Ammon's horn (tissue), 1 donor: ENCODE measurements at regions not wholly inside any gene's neighbourhood (a gene's known extent, or its start where the extent isn't known, plus 50 kb on each side); places are given as distances from the start of the nearest gene placed in this dataset.

Experiments
- DNase-seq: peaks from one replicate; pipeline ENCODE4 v3.0.0-alpha.2; 2016; ENCODE audit warnings: low spot score

DNA sequence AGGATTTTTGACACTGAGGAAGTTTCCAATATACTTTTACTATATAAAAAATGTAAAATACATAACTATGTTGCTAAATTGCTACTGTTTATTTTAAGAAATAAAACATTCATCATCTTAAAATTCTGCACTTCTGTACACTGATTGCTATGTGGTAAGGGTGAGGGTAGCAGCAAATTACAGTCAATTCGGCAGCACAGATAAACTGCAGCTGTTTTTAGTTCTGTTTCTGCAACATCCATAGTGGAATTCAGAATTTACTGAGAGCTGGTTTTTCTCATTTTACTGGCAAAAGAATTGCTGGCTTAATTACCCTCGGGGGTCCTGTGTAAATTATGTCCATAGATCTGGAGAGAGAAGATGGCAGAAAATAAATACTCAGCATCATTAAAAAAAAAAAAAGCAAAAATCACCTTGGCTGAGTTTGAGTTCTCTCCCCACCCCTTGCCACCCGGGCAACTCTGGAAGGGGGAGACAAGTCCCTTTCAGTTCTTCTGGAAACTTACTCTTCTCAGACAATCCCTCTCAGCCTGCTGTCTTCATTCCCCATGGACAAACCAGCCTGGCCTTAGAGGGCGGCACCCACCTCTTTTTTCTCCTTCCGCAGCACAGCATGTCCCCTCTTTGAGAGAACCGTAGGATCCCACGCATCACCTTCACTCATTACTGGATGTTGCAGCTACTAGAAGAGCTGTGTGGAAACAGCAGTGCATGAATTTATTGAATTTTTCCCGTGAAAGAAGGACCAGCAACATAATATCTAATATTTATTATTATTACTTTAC, 501.1 kb upstream of the CELF2 start:
- DNase-seq, result no peak

DNA sequence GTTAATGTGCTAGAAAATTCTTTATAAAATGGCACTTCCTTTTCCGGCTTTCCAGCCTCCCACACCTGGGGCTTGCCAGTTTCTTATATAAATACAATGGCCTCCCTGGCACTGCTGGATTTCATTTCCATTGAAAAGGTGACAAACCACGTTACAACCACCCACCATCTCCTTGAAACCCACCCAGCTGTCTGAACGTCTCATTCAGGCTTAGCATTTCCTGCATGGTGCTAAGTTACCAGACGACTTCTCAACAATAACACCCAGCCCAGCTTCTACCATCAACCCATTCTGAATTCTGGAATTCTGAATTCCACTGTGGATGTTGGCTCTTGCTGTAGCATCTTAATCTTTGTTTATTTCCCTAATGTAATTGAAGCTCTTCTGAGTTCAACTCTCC, 499.8 kb upstream of the CELF2 start:
- DNase-seq, result no peak

DNA sequence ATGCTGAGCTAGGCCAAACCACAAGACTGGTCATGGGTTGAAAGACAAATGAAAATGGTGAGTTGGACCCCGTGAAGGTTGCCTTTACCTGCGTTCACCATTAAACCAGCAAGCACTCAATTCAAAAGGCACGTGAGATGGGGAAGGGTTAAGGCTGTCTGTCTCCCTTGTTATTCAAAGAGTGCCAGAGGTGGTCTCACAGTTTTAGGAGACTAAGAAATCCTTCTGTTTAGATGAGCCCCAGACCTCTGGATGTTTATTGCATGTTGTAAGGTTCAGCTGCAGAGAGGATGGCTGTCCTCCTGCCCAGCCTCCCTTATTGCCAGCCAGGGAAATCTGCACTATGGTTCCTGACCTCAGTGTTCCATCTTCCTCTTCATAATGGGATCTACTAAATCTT, 498.0 kb upstream of the CELF2 start:
- DNase-seq, result no peak

DNA sequence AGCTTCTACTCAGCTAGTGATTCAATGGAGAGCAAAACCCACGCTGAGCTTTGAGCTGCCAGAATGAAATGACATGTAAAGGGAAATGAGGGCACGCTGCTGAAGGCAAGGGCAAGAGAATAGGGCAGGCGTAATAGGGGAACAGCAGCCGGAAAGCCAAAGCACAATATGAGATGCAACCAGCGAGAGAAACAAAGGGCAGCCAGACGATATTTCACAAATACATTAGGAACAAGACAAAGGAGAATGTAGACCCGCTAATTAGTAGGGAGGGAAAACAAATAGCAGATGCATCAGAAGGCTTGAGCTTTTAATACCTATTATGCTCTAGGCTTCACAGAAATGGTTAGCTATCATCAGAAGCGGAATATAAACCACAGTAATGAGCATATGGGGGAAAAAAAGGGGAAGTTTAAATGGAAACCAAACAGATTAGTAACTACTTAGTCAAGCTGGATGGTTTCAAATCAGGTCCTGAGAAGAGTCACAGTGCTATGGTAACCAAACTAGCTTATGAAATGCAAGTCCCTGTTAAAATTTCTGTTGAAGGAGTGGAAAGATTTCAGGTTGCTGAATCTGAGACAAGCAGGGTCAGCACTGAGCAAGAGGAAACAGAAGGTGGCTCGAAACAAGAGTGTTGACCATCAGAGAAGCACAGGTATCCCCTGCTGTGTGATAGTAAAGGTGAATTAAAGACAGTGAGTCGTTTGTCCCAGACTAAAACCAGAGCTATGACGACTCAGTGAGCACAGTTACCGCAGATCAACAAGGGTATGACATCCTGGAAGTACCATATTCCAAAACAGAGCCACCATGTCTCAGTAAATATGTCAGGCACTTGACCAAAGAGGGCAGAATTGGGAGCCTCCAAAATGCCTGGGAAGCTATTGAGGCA, 496.9 kb upstream of the CELF2 start:
- DNase-seq, result peak; percentile 23

DNA sequence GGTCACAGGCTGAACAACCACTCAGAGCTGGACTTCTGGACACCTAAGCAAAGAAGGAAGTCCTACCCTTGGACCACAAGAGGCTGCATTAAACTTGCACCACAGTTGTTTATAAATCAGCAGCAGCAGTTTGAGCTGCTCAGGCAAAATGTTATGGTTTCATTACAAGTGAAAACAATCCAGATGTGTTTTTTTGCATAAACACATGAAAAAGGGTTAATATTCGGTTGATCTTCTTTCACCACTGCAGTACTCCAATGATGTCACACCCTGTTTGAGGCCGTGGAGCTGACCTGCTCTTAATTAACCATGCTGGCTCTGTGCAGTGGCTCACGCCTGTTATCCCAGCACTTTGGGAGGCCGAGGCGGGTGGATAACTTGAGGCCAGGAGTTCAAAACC, 490.8 kb upstream of the CELF2 start:
- DNase-seq, result no peak

DNA sequence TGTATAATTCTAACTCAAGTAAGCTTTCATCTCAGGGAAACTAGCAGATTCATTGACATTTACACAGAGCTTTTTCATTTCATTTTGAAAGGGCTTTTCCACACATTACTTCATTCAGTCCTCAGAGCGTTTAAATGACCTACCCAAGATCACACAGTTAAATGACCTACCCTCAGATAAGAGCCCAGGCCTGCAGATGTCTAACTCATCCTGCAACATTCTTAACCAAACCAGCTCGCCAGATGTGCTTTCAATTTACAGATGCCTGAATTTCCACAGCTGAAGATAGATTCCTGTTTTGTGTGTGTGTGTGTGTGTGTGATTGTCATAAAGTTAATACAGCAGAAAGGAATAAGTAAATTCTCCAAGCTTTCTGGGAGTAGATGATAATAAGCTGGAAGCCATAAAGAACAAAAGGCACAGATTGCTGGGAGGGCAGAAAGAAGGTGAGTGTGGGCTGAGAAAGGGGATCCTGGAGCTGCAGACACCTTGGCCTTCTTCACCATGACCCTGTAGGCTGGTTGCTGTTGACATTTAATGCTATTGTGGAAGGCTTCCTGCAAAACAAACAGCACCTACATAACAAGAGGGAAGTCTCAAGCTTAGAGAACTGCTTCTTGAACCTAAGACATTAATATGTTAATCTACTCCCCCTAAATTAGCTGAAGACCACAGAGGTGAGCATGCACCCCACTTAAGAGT, 489.7 kb upstream of the CELF2 start:
- no peak for DNase-seq

DNA sequence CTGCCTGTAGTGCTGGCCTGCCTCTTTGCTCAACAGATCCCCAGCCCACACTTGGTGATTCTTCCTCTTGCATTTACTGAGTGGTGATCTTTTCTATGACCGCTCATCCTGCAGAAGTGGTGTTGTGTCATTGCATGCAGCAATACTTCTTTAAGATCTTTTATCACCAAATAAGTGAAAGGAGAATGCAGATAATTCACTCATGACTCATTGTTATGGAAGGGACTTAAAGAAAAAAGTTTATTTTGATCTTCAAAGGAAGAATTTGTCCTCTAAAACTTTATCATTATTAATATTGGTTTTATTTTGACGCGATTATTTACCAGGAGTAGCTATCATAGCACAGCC, 489.1 kb upstream of the CELF2 start:
- no peak for DNase-seq

DNA sequence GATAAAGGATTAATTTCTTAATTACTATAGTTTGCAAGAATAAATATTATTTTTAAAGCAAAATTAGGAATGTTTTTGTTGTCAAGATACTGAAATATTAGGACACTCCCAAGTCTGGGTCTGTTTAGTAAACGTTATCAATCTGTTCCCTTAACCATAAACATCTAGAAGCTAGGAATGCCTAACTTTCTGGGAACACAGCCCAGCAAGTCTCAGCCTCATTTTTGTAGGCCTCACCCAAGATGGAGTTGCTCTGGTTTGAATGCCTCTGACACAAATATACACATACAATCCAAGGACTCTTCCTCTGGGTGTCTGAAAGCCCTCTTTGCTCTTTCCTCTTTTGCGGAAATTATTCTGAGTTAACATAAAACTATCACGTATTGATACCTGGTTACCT, 487.4 kb upstream of the CELF2 start:
- no peak for DNase-seq

DNA sequence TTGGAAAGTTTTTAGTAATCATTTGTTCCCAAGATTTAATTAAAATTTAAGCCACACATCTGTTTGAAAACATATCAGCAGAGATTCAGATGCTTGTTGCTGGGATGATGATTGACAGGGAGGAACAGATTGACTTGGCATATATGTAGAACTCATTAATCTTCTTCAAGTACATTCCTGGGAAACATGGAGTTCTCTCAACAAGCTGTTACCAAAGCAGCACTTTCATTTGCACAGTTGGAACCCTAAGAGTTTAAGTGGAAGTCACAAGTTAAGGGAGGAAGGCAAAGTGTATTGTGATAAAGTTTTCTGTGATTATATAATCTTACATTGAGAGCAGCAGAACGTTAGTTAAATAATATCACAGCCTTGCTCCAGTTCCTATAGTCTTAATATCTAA, 485.4 kb upstream of the CELF2 start:
- DNase-seq, result peak; percentile 12

DNA sequence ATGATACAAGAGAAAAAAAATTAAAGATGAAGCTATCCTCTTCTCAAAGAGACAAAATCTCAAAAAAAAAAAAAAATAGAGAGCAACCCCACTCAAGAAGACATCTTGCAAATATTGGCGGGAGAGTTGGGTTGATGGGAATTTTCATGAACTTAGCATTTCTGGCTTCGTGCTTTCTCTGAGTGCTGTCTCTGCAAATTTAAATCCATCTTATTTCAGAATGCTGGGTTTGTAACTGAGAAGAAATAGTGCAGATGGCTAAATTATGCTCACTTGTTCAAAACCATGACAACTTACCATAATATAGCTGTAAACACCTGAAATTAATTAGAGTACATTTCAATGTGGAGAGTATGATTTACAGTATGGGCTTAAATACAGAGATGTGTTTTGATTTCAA, 484.8 kb upstream of the CELF2 start:
- no peak for DNase-seq

DNA sequence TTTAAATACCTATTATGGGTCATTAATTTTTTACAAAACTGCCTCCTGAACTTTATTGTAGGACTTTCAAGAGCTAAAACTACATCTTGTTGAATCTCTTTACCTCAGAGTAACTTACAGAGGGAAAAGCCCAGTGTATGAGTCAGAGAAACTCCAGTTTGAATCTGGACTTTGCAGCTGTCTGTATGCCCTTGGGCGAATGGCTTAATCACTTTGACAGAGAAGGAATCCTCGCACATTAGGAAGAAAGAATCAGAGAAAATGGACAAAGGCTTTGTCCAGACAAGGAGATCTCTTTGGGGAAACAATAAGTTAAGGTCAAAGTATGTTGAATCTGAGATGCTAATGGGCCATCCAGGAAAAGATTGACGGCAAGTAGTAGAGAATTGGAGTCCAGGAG, 484.2 kb upstream of the CELF2 start:
- no peak for DNase-seq

DNA sequence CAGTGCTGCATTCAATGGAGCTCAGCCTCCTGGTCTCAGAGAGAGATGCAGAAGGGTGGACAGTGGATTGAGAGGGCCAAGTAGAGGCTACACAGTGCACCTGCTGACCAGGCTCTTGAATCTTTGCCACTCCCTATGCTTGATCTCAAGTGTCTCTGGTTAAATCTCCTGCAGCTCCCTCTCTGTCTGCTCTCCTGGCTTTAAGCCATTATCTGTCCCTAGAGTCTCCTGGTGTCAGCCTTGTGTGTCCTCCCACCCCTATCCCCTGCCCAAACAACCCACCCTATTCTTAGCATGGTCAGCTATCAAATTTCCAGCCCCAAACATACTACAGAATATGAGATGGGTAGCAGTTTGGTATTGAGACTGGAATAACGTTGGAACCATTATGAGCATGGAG, 479.3 kb upstream of the CELF2 start:
- DNase-seq, result no peak

DNA sequence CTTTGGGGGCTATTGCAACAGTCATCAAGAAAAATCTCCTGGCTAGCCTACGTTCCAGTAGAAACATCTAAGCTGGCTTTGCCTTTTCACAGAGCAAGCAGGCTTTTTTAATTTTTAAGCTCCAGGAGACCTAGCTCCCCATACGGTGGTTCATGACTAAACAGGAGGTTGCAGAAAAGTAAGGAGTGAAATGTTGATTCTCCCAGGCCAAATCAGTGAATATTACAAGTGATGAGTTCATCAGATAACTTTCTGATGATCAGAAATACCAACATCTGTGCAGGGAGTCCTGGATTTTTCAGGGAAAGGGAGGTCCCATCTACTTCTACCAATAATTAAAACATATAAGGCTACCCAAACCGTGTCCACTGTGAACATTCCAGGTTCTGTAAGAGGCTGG, 477.3 kb upstream of the CELF2 start:
- DNase-seq, result no peak

DNA sequence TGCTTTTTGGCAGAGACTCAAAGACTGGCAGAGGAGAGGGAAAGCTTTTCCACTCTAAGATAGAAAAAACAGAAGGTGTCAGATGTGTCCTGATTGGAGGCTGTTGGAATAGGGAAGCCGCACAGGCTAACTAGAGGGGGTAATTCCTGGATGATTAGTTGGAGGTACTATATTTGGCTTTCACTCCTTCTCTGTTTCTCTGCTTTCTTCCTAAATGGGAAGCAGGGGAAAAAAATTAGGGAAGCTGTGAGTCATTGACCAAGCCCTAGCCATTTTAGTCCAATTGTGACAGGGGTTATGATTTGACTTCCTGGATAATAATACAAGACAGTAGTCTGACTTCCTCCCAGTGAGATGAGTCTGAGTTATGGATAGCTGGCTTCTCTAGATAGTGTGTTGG, 475.2 kb upstream of the CELF2 start:
- DNase-seq, result no peak

DNA sequence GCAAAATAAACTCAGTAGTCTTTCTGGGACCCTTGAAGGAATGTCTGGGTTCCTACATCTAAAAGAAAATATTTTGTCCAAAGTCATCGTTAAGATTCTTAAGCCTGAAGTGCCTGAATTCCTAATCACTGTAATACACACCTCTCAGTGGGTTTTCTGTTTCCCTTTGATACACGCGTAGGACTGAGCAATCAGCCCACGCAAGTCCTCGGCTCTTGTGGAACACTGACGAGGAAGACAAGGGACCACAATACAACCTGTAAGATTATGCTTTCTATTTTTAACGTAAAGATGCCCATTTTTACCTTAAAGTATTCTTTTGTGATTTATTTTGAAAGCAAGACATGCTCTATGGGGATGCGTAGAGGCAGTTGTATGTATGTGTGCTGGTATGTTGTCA, 472.8 kb upstream of the CELF2 start:
- DNase-seq, result no peak

DNA sequence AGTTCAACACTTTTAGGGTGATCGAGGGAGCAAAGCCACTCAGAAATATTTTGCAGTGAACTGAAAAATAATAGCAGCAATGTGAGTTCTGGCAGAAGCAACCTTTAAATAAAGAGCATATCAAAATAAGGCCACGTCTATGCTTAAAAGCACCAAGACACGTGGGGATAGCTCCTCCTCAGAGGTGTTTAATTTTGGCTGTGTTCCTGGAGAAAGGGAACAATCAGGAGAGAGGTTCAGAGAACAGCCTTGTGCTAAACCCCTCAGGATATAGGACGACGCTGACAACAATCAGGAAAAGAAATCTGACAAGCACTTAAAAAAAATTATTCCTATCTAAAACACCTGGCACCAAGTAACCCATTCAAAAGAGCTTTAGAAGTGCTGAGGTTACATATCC, 471.9 kb upstream of the CELF2 start:
- no peak for DNase-seq

DNA sequence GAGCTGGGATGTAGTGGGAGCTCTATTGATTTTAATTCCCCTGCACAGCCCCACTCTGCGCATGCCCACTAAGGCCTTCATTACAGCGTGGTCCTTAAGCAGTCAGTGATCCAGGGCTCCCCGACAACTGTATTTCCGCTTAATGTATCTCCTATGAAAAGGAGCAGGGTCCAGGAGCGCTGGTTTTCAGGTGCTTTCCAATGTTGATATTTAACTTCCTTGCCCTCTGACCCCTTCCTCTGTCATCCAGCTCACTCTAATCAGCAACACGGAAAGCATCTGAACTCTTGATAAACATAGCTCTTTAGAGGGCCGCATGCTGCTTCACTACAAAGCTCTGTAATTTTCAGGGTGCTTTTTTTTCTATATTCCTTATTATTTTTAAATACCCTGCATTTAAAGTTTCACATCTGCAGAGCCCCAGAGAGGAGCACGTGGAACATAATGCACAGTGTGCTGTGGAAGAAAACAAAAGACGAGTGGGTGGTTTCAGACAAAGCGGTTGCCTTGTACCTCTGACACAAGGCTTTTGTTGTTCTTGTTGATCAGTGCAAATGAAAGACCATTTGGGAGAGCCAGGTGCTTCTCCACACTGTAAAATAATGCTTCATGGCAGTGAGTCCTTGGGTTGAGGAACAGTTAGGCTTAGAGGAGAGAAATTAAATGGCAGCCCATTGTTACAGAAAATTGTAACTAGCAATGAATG, 465.9 kb upstream of the CELF2 start:
- peak; percentile 7 for DNase-seq

DNA sequence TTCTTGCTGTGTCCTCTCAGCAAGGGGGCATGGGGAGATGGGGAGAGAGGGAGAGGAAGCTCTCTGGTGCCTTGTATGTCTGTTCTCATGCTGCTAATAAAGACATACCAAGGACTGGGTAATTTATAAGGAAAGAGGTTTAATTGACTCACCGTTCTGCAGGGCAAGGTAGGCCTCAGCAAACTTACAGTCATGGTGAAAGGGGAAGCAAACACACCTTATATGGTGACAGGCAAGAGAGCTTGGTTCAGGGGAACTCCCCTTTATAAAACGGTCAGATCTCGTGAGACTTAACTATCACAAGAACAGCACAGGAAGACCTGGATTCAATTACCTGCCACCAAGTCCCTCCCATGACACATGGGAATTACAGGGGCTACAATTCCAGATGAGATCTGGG, 464.7 kb upstream of the CELF2 start:
- DNase-seq, result no peak

DNA sequence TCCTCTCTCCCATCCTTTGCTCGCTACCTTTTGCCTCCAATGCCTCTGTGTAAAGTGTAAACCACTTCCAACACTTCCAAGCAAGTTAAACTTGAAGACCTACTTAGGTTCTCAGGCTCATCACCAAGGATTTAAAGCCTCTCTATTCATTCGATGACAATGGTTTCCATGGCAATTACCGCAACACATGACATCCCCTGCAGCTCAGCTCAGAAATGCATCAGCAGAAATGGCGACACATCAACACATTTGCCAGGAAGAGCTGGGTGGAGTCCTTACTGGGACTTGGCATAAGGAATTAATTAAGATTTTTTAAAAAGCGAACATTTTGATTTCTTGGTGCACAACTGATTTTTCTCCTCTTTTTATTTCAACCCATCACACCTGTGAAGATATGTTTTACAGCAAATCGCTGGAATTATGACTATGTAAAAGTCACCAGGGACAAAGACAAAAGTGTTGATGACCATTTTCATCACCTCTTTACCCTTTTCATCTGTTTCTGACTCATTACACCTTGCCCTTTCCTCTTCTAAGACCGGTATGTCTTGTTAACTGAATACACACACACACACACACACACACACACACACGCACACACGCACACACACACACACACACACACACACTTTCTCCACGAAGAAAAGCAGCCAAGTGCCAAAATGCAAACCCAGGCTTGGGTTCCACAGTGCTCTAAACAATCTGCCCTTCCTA, 453.4 kb upstream of the CELF2 start:
- peak; percentile 50 for DNase-seq

DNA sequence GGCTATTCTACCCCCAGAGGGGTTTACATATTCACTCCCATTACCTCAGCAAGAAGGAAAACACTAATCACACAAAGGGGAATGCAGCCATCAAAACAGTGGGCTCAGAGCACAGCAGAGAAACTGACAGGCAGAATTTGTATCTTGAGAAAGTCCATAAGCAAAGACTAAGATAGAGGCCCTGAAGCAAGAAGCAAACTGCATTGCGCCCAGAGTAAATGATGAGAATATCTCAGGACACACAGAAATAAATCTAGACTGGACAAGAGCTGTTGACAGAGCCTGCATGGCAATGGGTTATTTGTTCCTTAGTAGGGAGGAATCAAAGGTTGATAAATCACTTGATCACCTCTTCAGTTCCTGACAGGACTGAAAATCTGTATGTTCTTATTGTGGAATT, 440.7 kb upstream of the CELF2 start:
- DNase-seq, result no peak

DNA sequence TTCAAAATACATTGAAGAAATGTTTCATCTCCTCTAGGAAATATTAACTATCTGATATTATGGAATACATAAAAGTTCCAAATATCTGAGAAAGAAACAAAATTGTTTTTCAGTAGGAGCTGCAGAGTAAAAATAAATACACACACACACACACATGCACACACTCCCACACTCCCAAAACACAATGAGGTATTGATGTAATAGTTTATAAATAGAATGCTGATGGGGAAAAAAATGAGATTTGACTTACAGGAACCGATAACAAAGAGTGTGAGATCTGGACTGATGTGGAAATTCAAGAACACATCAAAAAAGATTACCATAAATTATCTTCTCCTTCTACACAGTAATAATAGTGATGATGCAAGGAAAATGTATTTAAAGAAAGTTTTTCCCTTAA, 438.0 kb upstream of the CELF2 start:
- peak; percentile 14 for DNase-seq

DNA sequence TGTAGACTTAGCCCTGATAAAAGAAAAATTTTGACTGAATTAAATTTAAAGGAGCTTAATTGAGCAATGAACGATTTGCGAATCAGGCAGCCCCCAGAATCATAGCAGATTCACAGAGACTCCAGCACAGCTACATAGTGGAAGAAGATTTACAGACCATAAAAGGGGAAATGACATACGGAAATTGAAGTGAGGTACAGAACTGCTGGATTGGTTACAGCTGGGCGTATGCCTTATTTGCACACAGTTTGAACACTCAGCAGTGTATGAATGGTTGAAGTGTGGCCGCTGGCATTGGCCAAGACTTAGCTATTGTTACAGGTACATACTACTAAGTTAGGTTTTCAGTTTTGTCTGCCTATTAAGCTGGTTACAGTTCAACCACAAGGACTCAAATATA, 433.5 kb upstream of the CELF2 start:
- no peak for DNase-seq
